ENCODE measurements at regions not wholly inside any gene's neighbourhood (a gene's known extent, or its start where the extent isn't known, plus 50 kb on each side); places are given as distances from the start of the nearest gene placed in this dataset.

GRCh38 chr20:51277961-51278360 is 255.1 kb upstream of the KCNG1 start:
- no peak for DNase-seq
- Histone ChIP-seq H3K4me3 (ENCODE audit: control extremely low read depth in 1 of 5, extremely low read depth in 1 of 5, insufficient read depth in 1 of 5, low read depth in 2 of 5, low read length in 4 of 5) (no peak overlapping the region), H3K36me3 (replicated peaks in 1 of 2; ENCODE audit: control extremely low read depth in 1 of 2, control insufficient read depth in 1 of 2, extremely low read depth in 1 of 2, insufficient read depth in 2 of 2, low read length in 1 of 2) (no peaks in the 10 kb centered on the region), H3K79me2 (ENCODE audit: control insufficient read depth, insufficient read depth, low read length) (no peaks in the 10 kb centered on the region), H3K27me3 (replicated peaks in 1 of 4; ENCODE audit: control extremely low read depth in 1 of 4, control insufficient read depth in 3 of 4, insufficient read depth in 4 of 4, low read length in 3 of 4) (peaks cover 0 to 18% (median 4%) of the 10 kb centered on the region in 4 experiments), H3K9ac (ENCODE audit: low read length) (no peak overlapping the region), H3K4me2 (replicated peaks; ENCODE audit: low read depth, low read length, poor library complexity, severe bottlenecking) (no peak overlapping the region), H3K9me3 (ENCODE audit: control extremely low read depth in 1 of 3, control insufficient read depth in 2 of 3, insufficient read depth in 1 of 3, low read length in 2 of 3) (peaks cover 0 to 3% (median 0%) of the 10 kb centered on the region in 3 donors), H3K27ac (ENCODE audit: low read length in 2 of 2) (no peak overlapping the region), H4K20me1 (ENCODE audit: control insufficient read depth, insufficient read depth, low read length, poor library complexity, severe bottlenecking) (no peaks in the 10 kb centered on the region), H3K4me1 (ENCODE audit: control insufficient read depth in 2 of 2, insufficient read depth in 2 of 2, low read length in 2 of 2) (peaks cover 0 to 3% of the 10 kb centered on the region in 2 donors), H2AFZ (ENCODE audit: insufficient read depth, low read depth, low read length, poor library complexity, severe bottlenecking) (no peak overlapping the region)
- 100% methylated on average over 3 of the region's 4 CpGs for WGBS (ENCODE audit: insufficient coverage)
- Mint-ChIP-seq H3K9me3 (ENCODE audit: insufficient read depth) (no peaks in the 10 kb centered on the region), H3K27me3 (peaks cover 44% of the 10 kb centered on the region), H3K4me1 (no peaks in the 10 kb centered on the region), H3K4me3 (no peak overlapping the region), H3K27ac (no peak overlapping the region)
- intact Hi-C loops (cut with micrococcal nuclease) = no loop called here
- TF ChIP-seq EZH2 (IDR thresholded peaks at IDR 0.05; ENCODE audit: borderline replicate concordance, insufficient read depth, low read depth, low read length, poor library complexity, severe bottlenecking) (no peak), CTCF (IDR thresholded peaks at IDR 0.05) (no peak)
- ATAC-seq (ENCODE audit: low read depth) = no peak
- CTCF ChIA-PET = no interaction called here
- POLR2A ChIA-PET = no interaction called here

GRCh38 chr20:51276296-51276695 is 253.4 kb upstream of the KCNG1 start:
- H3K27ac Mint-ChIP-seq = no peak overlapping the region
- no peak for DNase-seq
- Histone ChIP-seq H3K9me3 (ENCODE audit: control extremely low read depth in 1 of 3, control insufficient read depth in 2 of 3, insufficient read depth in 1 of 3, low read length in 2 of 3) (peaks cover 0 to 3% (median 0%) of the 10 kb centered on the region in 3 donors), H3K9ac (ENCODE audit: low read length) (no peak overlapping the region), H3K27ac (ENCODE audit: low read length in 2 of 2) (no peak overlapping the region), H3K27me3 (replicated peaks in 1 of 4; ENCODE audit: control extremely low read depth in 1 of 4, control insufficient read depth in 3 of 4, insufficient read depth in 4 of 4, low read length in 3 of 4) (peaks cover 0 to 18% (median 4%) of the 10 kb centered on the region in 4 experiments), H3K36me3 (replicated peaks in 1 of 2; ENCODE audit: control extremely low read depth in 1 of 2, control insufficient read depth in 1 of 2, extremely low read depth in 1 of 2, insufficient read depth in 2 of 2, low read length in 1 of 2) (no peaks in the 10 kb centered on the region), H3K79me2 (ENCODE audit: control insufficient read depth, insufficient read depth, low read length) (no peaks in the 10 kb centered on the region), H4K20me1 (ENCODE audit: control insufficient read depth, insufficient read depth, low read length, poor library complexity, severe bottlenecking) (no peaks in the 10 kb centered on the region), H3K4me1 (ENCODE audit: control insufficient read depth in 2 of 2, insufficient read depth in 2 of 2, low read length in 2 of 2) (peaks cover 0 to 3% of the 10 kb centered on the region in 2 donors), H2AFZ (ENCODE audit: insufficient read depth, low read depth, low read length, poor library complexity, severe bottlenecking) (peak overlapping the region; percentile 20), H3K4me2 (replicated peaks; ENCODE audit: low read depth, low read length, poor library complexity, severe bottlenecking) (no peak overlapping the region), H3K4me3 (ENCODE audit: control extremely low read depth in 1 of 5, extremely low read depth in 1 of 5, insufficient read depth in 1 of 5, low read depth in 2 of 5, low read length in 4 of 5) (no peak overlapping the region)
- ChIA-PET POLR2A (no interaction called here), CTCF (no interaction called here)
- H3K4me3 Mint-ChIP-seq = no peak overlapping the region
- TF ChIP-seq EZH2 (IDR thresholded peaks at IDR 0.05; ENCODE audit: borderline replicate concordance, insufficient read depth, low read depth, low read length, poor library complexity, severe bottlenecking) (no peak), CTCF (IDR thresholded peaks at IDR 0.05) (no peak)
- ATAC-seq (ENCODE audit: low read depth) = no peak
- H3K4me1 Mint-ChIP-seq = no peaks in the 10 kb centered on the region
- H3K27me3 Mint-ChIP-seq = peaks cover 54% of the 10 kb centered on the region
- H3K9me3 Mint-ChIP-seq (ENCODE audit: insufficient read depth) = no peaks in the 10 kb centered on the region
- WGBS (ENCODE audit: insufficient coverage) = 60% methylated on average over 7 of the region's 9 CpGs
- intact Hi-C loops (cut with micrococcal nuclease) = no loop called here
